HG03064 (cell line): ENCODE measurements at regions not wholly inside any gene's neighbourhood (a gene's known extent, or its start where the extent isn't known, plus 50 kb on each side); places are given as distances from the start of the nearest gene placed in this dataset.
"Not testable (repeated sequence)": the region's sequence is repeated elsewhere in the genome, so short reads cannot be mapped to it uniquely, and the experiment has no call there.

Experiments used
- ATAC-seq: cut with Tn5 transposase; IDR thresholded peaks from one replicate; pipeline ENCODE4 v1.9.1; 2021; ENCODE audit warnings: low read depth; ENCODE audit not compliant: unreplicated experiment

DNA sequence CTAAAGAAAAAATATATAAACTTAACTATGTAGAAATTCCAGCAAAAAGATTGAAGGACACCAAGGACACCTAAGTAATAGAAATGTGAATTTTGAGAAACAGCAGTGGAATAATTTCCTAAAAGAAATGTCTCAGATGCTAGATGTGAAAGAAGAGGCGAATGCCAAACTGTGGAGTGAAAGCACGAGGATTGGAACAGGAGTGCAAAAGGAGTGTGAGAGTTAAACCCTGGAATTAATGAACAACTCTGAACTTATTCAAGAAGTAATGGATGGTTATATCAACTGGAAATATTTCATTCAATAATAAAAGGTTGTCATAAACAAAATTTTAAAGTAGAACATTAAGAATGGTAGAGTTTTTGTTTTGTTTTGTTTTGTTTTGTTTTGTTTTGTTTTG is 78.5 kb upstream of the SGIP1 start:
- ATAC-seq, result no peak

DNA sequence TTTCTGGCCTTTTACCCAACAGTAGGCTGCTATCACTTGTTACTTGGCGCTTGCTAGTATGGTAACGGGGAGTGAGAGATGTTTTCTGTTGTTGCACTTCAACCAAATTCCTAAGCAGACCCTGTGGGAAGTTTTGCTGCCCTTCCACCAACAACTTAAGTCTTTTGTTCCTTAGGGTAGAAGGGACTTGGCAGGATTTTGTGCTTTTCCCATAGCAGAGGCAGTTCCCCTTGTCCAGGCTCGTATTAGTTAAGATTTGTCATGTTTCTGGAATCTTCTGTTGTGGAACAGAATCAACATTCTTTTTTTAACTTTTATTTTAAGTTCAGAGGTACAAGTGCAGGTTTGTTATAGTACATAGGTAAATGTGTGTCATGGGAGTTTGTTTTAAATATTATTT is 73.2 kb upstream of the SGIP1 start:
- no peak for ATAC-seq

DNA sequence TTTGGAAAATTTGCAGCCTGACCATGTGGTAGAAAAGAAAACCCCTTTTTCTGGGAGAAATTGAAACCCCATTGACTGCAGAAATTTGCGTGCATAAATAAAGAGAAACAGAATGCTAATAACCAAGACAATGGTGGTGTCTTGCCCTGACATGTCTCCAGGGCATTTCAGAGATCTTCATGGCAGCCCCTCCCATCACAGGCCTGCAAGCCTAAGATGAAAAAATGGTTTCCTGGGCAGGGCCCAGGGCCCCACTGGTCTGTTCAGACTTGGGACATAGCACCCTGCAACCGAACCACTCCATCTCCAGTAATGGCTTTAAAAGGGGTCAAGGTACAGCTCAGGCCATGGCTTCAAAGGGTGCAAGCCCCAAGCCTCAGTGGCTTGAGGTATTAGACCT is 71.6 kb upstream of the SGIP1 start:
- ATAC-seq, result no peak

DNA sequence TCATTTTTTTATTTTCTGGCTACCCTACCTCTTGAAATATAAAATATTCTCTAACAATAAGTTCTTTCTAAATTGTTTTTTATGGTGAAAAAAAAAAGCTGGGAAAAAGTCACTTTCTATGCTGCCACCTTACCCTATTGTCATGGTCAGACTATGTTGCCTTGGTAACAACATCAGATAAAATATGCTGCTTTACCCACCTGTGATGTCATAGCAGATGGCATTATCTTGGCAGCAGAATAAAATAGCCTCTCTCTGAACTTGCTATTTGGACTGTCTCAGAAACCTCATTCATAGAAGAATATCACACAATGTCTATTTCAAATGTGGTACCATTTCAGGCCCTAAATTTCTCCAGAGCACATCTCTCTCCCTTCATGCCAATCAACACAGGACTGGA is 69.6 kb upstream of the SGIP1 start:
- no peak for ATAC-seq

DNA sequence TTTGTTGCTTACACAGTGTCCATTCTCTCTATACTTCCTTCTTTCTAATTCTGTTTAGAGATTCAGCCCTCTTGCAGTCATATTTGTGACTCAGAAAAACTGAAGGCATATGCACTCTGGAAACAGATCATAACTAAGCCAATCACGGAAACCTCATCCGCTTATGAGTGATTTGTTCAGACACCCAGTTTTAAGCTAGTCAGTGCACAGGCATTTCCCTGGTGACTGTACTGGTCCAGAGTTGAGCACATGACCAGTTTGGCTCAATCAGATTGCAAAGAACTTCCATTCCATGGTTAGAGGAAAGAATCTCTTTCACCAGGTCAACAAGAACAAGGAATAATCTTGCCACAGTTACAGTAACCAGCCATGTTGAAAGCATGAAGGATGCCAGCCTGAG is 69.2 kb upstream of the SGIP1 start:
- no peak for ATAC-seq

DNA sequence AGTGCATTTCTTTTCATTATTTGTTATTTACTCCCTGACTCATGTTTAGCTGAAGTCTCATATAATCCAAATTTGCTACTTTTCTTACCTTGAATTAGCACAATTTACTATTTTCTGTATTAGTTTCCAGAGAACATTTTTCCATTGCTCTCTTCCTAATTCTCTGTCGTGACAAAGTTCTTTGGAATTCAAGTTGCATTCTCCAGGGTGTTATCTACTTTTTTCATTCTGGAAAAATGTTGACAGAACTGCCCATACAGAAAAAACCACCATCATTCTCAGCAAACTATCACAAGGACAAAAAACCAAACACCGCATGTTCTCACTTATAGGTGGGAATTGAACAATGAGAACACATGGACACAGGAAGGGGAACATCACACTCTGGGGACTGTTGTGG is 67.3 kb upstream of the SGIP1 start:
- ATAC-seq, result not testable (repeated sequence)

DNA sequence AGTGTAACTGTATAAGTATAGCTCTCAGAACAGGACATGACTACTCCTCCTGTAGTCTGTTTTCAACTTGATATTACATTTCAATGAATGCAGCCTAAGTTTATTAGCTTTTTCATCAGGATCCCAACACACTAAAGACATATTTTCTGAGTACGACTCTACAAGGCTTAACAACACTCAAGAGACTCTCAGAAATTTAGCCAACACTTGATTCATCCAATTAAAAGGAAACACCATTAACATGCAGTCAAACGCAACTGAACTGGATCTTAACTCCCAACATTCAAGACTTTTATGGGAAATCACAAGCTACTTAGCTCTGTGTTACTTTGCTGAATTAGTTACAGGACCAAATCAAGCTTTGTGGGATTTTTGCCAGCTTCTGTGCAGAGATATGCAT is 65.2 kb upstream of the SGIP1 start:
- ATAC-seq, result no peak

DNA sequence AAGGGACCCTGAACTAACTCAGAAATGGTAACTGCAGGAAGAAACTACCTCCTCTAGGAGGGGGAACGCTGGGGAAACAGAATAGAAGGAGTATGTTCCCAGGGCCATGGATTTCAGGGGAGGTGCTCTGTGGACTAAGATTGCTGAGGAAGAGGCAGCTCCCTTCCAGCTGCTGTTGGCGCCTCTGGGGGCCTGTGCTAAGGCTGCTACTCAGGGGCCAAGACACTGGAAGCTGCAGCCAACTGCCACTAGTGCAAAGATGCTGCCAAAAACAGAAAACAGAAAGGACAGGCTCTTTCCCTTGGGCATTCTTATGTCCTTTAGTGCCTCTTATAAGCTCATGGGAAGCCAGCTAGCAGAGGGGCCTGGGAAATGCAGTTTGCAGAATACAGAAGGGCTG is 58.0 kb upstream of the SGIP1 start:
- no peak for ATAC-seq

DNA sequence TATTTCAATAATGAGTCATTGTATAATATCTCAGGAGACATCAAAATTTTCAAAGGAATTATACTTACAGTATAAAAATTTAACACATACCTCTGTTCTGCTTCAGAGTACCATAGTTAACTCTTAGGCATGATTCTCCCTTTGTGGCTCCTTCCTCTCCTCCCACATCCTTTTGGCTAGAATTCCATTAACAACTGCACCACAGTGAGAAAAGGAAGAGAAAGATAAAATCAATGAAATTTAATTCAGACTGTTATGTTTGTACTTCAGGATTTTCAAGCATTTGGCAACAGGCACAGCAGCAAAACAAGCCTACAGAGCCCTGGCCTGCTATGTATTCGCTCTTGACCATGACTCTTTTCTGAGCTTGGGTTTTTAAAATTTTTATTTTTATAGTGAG is 57.2 kb upstream of the SGIP1 start:
- ATAC-seq, result no peak

DNA sequence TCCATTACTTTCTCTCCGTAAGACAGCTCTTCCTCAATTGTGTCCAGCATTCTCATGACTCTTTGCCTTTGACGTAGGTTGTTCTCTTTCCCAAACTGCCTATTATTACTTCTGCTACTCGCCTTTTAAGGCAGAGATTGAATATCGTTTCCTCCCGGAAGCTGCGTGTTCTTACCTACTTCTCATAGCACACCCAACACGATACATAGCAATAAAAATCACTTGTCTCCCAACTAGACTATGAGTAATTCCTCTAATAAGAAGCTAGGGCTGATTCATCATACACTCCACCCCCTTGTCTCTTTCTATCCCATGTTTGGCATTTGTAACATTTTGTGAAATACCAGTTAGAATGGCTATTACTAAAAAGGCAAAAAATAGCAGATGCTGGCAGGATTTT is 55.8 kb upstream of the SGIP1 start:
- no peak for ATAC-seq

DNA sequence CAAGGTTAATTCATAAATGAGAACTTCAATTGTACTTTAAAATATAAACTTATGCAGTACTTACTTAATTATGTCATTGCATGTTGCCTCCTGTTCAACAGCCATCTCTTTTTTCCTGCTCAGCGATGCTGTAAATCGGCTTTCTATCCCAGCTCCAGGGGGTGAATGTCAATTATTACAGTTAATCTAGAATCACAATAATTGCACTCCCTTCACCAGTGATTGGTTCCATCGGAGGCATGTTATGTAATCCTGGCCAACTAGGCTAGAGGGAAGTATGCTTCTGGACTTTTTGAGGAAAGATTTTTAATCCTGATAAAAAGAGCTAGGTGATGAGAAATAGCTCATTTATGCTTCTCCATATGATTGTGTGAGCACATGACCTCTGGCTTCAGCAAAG is 53.8 kb upstream of the SGIP1 start:
- ATAC-seq, result no peak

DNA sequence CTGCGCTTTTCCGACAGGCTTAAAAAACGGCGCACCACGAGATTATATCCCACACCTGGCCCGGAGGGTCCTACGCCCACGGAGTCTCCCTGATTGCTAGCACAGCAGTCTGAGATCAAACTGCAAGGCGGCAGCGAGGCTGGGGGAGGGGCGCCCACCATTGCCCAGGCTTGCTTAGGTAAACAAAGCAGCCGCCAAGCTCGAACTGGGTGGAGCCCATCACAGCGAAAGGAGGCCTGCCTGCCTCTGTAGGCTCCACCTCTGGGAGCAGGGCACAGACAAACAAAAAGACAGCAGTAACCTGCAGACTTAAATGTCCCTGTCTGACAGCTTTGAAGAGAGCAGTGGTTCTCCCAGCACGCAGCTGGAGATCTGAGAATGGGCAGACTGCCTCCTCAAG is 52.7 kb upstream of the SGIP1 start:
- ATAC-seq, result not testable (repeated sequence)
